OCI-LY1 (cell line): ENCODE measurements at regions not wholly inside any gene's neighbourhood (a gene's known extent, or its start where the extent isn't known, plus 50 kb on each side); places are given as distances from the start of the nearest gene placed in this dataset.

ENCODE experiments used
- H2AFZ ChIP-seq: fragments of 200-600 bp; sonication (generic), shearing (Covaris generic); 2 replicates; pipeline ENCODE4 v1.6.0; 2014; ENCODE audit warnings: antibody characterized with exemption, mild to moderate bottlenecking, low read length
- H3F3A ChIP-seq: fragments of 200-600 bp; sonication (generic), shearing (Covaris generic); 2 replicates; pipeline ENCODE4 v1.6.0; 2014; ENCODE audit warnings: mild to moderate bottlenecking, antibody characterized with exemption, low read length, moderate library complexity; ENCODE audit not compliant: insufficient read depth
- H3K27ac ChIP-seq: fragments of 200-600 bp; sonication (generic); 2 replicates; pipeline ENCODE4 v1.5.1; 2014; ENCODE audit warnings: low read length, mixed run types, mild to moderate bottlenecking, low read depth; ENCODE audit not compliant: poor library complexity, severe bottlenecking
- H3K27me3 ChIP-seq: fragments of 200-600 bp; sonication (generic); 2 replicates; pipeline ENCODE4 v1.6.0; 2014; ENCODE audit warnings: antibody characterized with exemption, mild to moderate bottlenecking, low read length, moderate library complexity; ENCODE audit not compliant: insufficient read depth
- H3K36me3 ChIP-seq: fragments of 200-600 bp; sonication (generic); 2 replicates; pipeline ENCODE4 v1.6.1; 2014; ENCODE audit warnings: mild to moderate bottlenecking, antibody characterized with exemption, low read length, moderate library complexity, mixed read lengths; ENCODE audit not compliant: insufficient read depth
- H3K4me1 ChIP-seq: fragments of 200-600 bp; sonication (generic); 2 replicates; pipeline ENCODE4 v1.5.1; 2014; ENCODE audit warnings: mild to moderate bottlenecking, low read length, moderate library complexity; ENCODE audit not compliant: insufficient read depth, severe bottlenecking
- H3K4me2 ChIP-seq: fragments of 200-600 bp; sonication (generic), shearing (Covaris generic); 2 replicates; pipeline ENCODE4 v1.6.1; 2014; ENCODE audit warnings: low read length
- H3K4me3 ChIP-seq: fragments of 200-600 bp; sonication (generic); 2 replicates; pipeline ENCODE4 v1.5.1; 2014; ENCODE audit warnings: low read length, low read depth, mild to moderate bottlenecking, mixed read lengths; ENCODE audit not compliant: poor library complexity, severe bottlenecking
- H3K79me2 ChIP-seq: fragments of 200-600 bp; shearing (Covaris generic); 2 replicates; pipeline ENCODE4 v1.6.1; 2016; ENCODE audit warnings: mixed run types, low read length, mixed read lengths; ENCODE audit not compliant: insufficient read depth
- H3K9ac ChIP-seq: fragments of 200-600 bp; sonication (generic), shearing (Covaris generic); 2 replicates; pipeline ENCODE4 v1.6.1; 2014; ENCODE audit warnings: mild to moderate bottlenecking, low read length, mixed read lengths
- H3K9me2 ChIP-seq: fragments of 200-600 bp; sonication (generic), shearing (Covaris generic); 2 replicates; pipeline ENCODE4 v1.6.1; 2014; ENCODE audit warnings: low read depth, mild to moderate bottlenecking, low read length, mixed read lengths
- H3K9me3 ChIP-seq: fragments of 200-600 bp; shearing (Covaris generic); 2 replicates; pipeline ENCODE4 v1.6.1; 2014; ENCODE audit warnings: low read length, mixed read lengths
- H4K20me1 ChIP-seq: fragments of 200-600 bp; sonication (generic), shearing (Covaris generic); 2 replicates; pipeline ENCODE4 v1.6.0; 2016; ENCODE audit warnings: mild to moderate bottlenecking, low read length; ENCODE audit not compliant: insufficient read depth
- EZH2 ChIP-seq: fragments of 200-600 bp; sonication (generic), shearing (Covaris generic); IDR thresholded peaks from 2 replicates; pipeline ENCODE4 v1.8.0; 2017; ENCODE audit warnings: borderline replicate concordance, mixed run types, mild to moderate bottlenecking, antibody characterized with exemption, low read length, moderate library complexity, mixed read lengths
- TF ChIP-seq, protein P1 (sequence below): fragments of 200-600 bp; sonication (generic), shearing (Covaris generic); IDR thresholded peaks from 2 replicates; pipeline ENCODE4 v1.5.1; 2017; ENCODE audit warnings: mild to moderate bottlenecking, antibody characterized with exemption, low read length, moderate library complexity, mixed read lengths

DNA sequence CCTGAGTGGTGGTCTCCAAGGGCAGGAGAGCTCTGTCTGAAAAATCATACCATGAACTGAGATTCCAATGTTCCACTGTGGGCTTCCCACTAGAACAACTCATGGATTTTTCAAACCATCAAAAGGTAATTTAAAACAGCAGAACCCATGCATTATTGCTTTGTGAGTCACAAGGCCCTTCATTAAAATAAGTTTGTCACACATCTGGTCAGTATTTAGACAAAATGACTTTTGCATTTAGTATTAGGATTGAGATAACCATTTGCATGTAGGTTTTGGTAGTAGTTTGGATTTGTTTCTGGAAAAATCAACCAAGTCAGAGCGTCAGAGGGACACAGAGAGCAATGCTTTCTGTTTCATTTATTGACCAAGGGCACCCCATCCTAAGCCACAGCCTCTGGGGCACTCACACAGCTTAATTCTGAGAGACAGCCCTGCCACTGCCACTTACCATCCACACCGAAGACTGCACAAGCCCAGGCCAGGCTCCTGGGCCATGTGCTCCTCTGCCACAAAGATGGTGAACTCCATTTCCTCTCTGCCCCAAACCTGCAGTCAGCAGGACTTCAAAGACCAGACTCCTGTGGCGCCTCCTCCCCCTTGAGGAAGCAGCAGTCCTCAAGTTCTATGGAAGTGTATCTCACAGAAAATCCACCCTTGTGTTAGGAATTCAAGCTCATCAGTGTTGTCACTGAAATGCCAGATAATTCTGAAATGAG, 132.6 kb upstream of the DUSP10 start:
- Histone ChIP-seq H3K9me2 (no peaks in the 10 kb centered on the region), H3K4me2 (no peak overlapping the region), H2AFZ (no peak overlapping the region), H3K4me3 (no peak overlapping the region), H3K27ac (no peak overlapping the region), H3K9me3 (no peaks in the 10 kb centered on the region), H3K36me3 (no peaks in the 10 kb centered on the region), H3F3A (no peaks in the 10 kb centered on the region), H3K9ac (no peak overlapping the region), H3K4me1 (no peaks in the 10 kb centered on the region), H3K79me2 (no peaks in the 10 kb centered on the region), H3K27me3 (no peaks in the 10 kb centered on the region), H4K20me1 (no peaks in the 10 kb centered on the region)
- no peak for TF ChIP-seq EZH2
- TF ChIP-seq, protein P1, sequence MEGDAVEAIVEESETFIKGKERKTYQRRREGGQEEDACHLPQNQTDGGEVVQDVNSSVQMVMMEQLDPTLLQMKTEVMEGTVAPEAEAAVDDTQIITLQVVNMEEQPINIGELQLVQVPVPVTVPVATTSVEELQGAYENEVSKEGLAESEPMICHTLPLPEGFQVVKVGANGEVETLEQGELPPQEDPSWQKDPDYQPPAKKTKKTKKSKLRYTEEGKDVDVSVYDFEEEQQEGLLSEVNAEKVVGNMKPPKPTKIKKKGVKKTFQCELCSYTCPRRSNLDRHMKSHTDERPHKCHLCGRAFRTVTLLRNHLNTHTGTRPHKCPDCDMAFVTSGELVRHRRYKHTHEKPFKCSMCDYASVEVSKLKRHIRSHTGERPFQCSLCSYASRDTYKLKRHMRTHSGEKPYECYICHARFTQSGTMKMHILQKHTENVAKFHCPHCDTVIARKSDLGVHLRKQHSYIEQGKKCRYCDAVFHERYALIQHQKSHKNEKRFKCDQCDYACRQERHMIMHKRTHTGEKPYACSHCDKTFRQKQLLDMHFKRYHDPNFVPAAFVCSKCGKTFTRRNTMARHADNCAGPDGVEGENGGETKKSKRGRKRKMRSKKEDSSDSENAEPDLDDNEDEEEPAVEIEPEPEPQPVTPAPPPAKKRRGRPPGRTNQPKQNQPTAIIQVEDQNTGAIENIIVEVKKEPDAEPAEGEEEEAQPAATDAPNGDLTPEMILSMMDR: no peak

DNA sequence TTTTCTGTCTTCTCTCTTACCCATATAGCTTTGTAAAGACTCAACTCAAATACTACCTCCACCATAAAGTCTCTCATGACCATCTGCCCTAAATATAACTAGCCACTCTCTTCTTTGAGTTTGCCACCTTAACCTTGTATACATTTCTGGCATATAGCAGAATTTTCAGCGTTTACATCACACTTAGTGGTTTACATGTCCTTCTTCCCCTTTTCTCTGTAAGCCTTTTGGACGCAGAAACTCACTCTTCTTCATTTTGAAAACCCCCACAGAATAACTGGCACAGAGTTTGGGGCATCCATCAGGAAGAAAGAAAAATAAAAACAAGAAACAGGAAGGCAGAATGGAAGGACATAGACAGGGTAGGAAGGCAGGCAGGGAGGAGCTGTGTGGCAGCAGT, 131.8 kb upstream of the DUSP10 start:
- no peaks in the 10 kb centered on the region for H4K20me1 ChIP-seq
- no peak overlapping the region for H2AFZ ChIP-seq
- H3K4me1 ChIP-seq: no peaks in the 10 kb centered on the region
- no peaks in the 10 kb centered on the region for H3K36me3 ChIP-seq
- H3K9me2 ChIP-seq: no peaks in the 10 kb centered on the region
- H3K27me3 ChIP-seq: no peaks in the 10 kb centered on the region
- H3K4me3 ChIP-seq: no peak overlapping the region
- H3K4me2 ChIP-seq: no peak overlapping the region
- no peak overlapping the region for H3K9ac ChIP-seq
- no peak overlapping the region for H3K27ac ChIP-seq
- H3K9me3 ChIP-seq: no peaks in the 10 kb centered on the region
- H3F3A ChIP-seq: no peaks in the 10 kb centered on the region
- no peaks in the 10 kb centered on the region for H3K79me2 ChIP-seq
- TF ChIP-seq EZH2: no peak
- TF ChIP-seq, protein P1: no peak

DNA sequence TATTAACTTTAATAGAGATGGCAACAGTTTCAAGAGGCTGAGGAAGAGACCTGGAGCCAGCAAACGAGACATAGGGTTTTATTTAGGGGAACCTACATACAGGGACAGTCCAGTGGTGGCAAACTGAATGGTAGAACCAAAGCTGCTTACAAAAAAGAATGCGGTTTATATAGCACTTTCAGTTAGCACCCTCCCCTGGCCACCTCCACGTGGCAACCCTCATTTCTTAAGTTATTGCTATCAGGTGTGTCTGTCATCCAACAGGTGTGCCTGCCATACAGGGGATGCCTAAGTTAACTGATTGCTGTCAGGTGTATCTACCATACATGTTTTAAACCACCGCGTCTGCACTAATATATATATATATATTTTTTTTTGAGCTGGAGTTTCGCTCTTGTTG, 129.2 kb upstream of the DUSP10 start:
- H3K9ac ChIP-seq: no peak overlapping the region
- H3K4me1 ChIP-seq: no peaks in the 10 kb centered on the region
- H3K9me3 ChIP-seq: no peaks in the 10 kb centered on the region
- H3K9me2 ChIP-seq: no peaks in the 10 kb centered on the region
- H3K27ac ChIP-seq: no peak overlapping the region
- no peaks in the 10 kb centered on the region for H3K36me3 ChIP-seq
- H4K20me1 ChIP-seq: no peaks in the 10 kb centered on the region
- TF ChIP-seq EZH2: no peak
- TF ChIP-seq, protein P1: no peak
- H3K79me2 ChIP-seq: no peaks in the 10 kb centered on the region
- no peaks in the 10 kb centered on the region for H3K27me3 ChIP-seq
- no peaks in the 10 kb centered on the region for H3F3A ChIP-seq
- no peak overlapping the region for H3K4me3 ChIP-seq
- no peak overlapping the region for H2AFZ ChIP-seq
- no peak overlapping the region for H3K4me2 ChIP-seq
